PFSK-1 (cell line): ENCODE measurements at regions not wholly inside any gene's neighbourhood (a gene's known extent, or its start where the extent isn't known, plus 50 kb on each side); places are given as distances from the start of the nearest gene placed in this dataset.

Experiments
- FOXP2 ChIP-seq: optimal IDR thresholded peaks from 2 replicates; pipeline ENCODE3; 2011; ENCODE audit warnings: borderline replicate concordance, control low read depth, inconsistent platforms; ENCODE audit not compliant: insufficient read depth; ENCODE audit errors: extremely low read length, extremely low read depth
- POLR2AphosphoS5 ChIP-seq: IDR thresholded peaks from 2 replicates; pipeline ENCODE4 v1.6.1; 2012; ENCODE audit warnings: low read depth, mild to moderate bottlenecking, control low read depth, low read length, moderate library complexity
- SIN3A ChIP-seq: IDR thresholded peaks from 2 replicates; pipeline ENCODE4 v1.6.1; 2012; ENCODE audit warnings: mild to moderate bottlenecking, low read length, moderate library complexity, borderline replicate concordance; ENCODE audit not compliant: insufficient read depth
- TAF1 ChIP-seq: IDR thresholded peaks from 2 replicates; pipeline ENCODE4 v1.6.1; 2012; ENCODE audit warnings: low read length, control low read depth, borderline replicate concordance; ENCODE audit not compliant: insufficient read depth
- TF ChIP-seq, protein P1 (sequence below), 2 experiments: IDR thresholded peaks; 2 replicates each; pipeline versions ENCODE4 v1.6.1 to v1.8.0; 2011 to 2012; ENCODE audit warnings: low read depth in 2 of 2, low read length in 2 of 2, control low read depth in 1 of 2, inconsistent platforms in 1 of 2, mild to moderate bottlenecking in 1 of 2, moderate library complexity in 1 of 2; ENCODE audit not compliant: insufficient read depth in 1 of 2

GRCh38 chr11:35047179-35047578 lies 91.8 kb upstream of the CD44 start:
- no peak for TF ChIP-seq POLR2AphosphoS5
- TF ChIP-seq, protein P1, sequence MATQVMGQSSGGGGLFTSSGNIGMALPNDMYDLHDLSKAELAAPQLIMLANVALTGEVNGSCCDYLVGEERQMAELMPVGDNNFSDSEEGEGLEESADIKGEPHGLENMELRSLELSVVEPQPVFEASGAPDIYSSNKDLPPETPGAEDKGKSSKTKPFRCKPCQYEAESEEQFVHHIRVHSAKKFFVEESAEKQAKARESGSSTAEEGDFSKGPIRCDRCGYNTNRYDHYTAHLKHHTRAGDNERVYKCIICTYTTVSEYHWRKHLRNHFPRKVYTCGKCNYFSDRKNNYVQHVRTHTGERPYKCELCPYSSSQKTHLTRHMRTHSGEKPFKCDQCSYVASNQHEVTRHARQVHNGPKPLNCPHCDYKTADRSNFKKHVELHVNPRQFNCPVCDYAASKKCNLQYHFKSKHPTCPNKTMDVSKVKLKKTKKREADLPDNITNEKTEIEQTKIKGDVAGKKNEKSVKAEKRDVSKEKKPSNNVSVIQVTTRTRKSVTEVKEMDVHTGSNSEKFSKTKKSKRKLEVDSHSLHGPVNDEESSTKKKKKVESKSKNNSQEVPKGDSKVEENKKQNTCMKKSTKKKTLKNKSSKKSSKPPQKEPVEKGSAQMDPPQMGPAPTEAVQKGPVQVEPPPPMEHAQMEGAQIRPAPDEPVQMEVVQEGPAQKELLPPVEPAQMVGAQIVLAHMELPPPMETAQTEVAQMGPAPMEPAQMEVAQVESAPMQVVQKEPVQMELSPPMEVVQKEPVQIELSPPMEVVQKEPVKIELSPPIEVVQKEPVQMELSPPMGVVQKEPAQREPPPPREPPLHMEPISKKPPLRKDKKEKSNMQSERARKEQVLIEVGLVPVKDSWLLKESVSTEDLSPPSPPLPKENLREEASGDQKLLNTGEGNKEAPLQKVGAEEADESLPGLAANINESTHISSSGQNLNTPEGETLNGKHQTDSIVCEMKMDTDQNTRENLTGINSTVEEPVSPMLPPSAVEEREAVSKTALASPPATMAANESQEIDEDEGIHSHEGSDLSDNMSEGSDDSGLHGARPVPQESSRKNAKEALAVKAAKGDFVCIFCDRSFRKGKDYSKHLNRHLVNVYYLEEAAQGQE (IDR thresholded peaks at IDR 0.05; ENCODE audit: insufficient read depth in 1 of 2, low read depth in 2 of 2, low read length in 2 of 2), result no peak
- no peak for TF ChIP-seq TAF1
- no peak for TF ChIP-seq SIN3A
- TF ChIP-seq FOXP2, result no peak
